22Rv1 (cell line): ENCODE measurements at regions not wholly inside any gene's neighbourhood (a gene's known extent, or its start where the extent isn't known, plus 50 kb on each side); places are given as distances from the start of the nearest gene placed in this dataset.
A peak's percentile ranks its signal among the peaks of the same experiment; 100 is the strongest.

Source experiments
- H3K27ac ChIP-seq: fragments of 450-650 bp; 2 replicates; pipeline ENCODE4 v1.5.1; 2017
- CTCF ChIP-seq: fragments of 450-650 bp; IDR thresholded peaks from 2 replicates; pipeline ENCODE4 v1.5.1; 2017; ENCODE audit warnings: mild to moderate bottlenecking
- ZFX ChIP-seq: fragments of 450-650 bp; IDR thresholded peaks from 2 replicates; pipeline ENCODE4 v1.6.1; 2017; ENCODE audit warnings: antibody characterized with exemption, borderline replicate concordance

GRCh38 chr12:87051621-87052020, 795.4 kb upstream of the MGAT4C start:
- no peak for TF ChIP-seq ZFX
- TF ChIP-seq CTCF, result no peak
- H3K27ac ChIP-seq, result no peak overlapping the region

- H3K27ac ChIP-seq, result no peak overlapping the region
- TF ChIP-seq CTCF, result no peak
- TF ChIP-seq ZFX, result no peak
Observed at GRCh38 chr12:87047691-87048090, 791.5 kb upstream of the MGAT4C start.

GRCh38 chr12:87039536-87039935, 783.3 kb upstream of the MGAT4C start:
- H3K27ac ChIP-seq, result no peak overlapping the region
- TF ChIP-seq ZFX (no peak), CTCF (no peak)

- H3K27ac ChIP-seq, result no peak overlapping the region
- no peak for TF ChIP-seq CTCF
- no peak for TF ChIP-seq ZFX
Observed at GRCh38 chr12:87038098-87038497, 781.9 kb upstream of the MGAT4C start.

GRCh38 chr12:87025976-87026375, 769.8 kb upstream of the MGAT4C start:
- no peak overlapping the region for H3K27ac ChIP-seq
- TF ChIP-seq ZFX (no peak), CTCF (no peak)

- TF ChIP-seq ZFX (no peak), CTCF (0 out of 2 replicates have a peak, but pooled peaks have one; percentile 10)
- no peak overlapping the region for H3K27ac ChIP-seq
Observed at GRCh38 chr12:87021400-87021799, 765.2 kb upstream of the MGAT4C start.

GRCh38 chr12:87020071-87020470, 763.9 kb upstream of the MGAT4C start:
- TF ChIP-seq CTCF, result no peak
- no peak for TF ChIP-seq ZFX
- H3K27ac ChIP-seq, result no peak overlapping the region
